GM04503 (cell line): ENCODE measurements at regions not wholly inside any gene's neighbourhood (a gene's known extent, or its start where the extent isn't known, plus 50 kb on each side); places are given as distances from the start of the nearest gene placed in this dataset.

Experiments
- DNase-seq: peaks from one replicate; pipeline ENCODE4 v3.0.0-alpha.2; 2012; ENCODE audit warnings: low read depth

DNA sequence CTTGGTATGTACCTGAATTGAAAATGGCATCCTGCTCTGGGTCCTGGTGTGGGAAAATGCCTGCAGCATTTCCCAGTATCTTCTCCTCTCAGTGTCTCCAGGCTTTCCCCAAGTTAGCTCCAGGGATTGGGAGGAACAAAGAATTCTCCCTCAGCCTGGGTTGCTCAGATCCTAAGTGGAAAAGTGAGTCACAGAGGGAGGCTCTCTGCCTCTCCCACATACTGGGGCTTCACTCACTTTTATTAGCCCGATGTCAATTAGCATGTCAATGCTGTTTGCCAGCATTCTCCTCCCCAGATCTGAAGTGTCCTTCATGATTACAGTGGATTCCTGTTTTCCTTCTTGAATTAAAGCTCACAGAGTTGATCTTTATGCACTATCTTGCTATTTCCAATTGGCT, 655.0 kb downstream of the EPHA3 start:
- DNase-seq: no peak

DNA sequence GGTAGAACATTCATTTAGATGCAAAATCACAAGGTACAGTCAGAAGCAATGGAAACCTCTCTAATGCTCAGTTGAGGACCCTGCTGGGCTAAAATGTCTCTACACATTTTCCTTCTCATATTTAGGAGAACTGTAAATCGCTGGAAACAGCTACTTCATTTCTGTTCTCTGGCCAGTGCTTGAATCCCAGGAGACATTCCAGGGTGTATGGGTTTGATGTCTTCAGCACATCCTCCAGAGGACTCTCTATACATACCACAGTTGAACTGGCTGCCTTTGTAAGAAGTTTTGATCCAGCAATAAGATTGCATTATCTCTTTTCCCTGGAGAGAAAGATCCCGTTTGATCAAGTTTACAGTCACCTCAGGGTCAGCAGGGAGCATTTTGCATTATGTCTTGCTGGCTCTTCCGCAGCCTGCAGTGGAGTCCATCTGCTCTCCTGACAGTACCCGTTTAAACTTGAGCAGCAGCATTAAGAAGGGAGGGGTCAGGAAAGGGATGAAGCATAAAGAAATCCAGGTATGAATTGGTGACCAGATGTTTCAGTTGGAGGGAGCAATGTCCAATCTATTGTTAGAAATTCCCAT, 676.0 kb downstream of the EPHA3 start:
- no peak for DNase-seq

DNA sequence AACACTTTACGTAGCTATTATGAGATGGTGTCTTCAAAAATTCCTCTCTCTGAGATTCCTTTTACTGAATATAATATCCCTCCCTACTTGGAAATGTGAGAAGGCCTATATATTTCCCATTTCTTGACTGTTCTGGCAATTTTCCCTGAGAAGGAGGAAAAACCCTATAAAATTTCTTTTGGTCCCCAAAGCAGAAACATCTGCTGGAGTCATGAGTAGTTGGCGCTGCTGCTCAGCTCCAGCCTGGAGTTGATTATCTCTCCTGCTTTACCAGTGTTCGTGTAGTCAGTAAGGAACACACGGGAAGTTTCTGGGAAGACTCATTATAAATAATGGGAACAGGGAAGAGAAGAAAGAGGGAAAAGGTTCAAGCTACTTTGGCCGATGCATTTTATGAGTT, 680.1 kb downstream of the EPHA3 start:
- no peak for DNase-seq

DNA sequence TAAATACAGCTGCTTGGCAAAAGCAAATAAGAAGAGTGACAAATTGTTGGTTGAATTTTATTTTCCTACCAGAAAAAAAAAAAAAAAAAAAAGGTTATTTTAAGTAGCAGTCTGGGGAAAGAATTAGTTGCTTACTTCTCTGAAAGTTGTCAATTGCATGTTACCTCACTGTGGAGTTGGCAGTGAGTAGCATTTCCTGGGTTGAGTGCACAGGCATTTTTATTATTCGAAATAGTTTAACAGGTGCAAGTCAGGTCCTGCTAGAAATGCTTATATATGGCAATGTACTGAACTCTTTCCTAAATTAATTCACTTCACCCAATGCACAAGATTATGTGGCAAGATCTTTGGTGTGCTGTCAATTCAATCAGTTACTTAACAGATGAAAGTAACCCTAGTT, 680.6 kb downstream of the EPHA3 start:
- no peak for DNase-seq

DNA sequence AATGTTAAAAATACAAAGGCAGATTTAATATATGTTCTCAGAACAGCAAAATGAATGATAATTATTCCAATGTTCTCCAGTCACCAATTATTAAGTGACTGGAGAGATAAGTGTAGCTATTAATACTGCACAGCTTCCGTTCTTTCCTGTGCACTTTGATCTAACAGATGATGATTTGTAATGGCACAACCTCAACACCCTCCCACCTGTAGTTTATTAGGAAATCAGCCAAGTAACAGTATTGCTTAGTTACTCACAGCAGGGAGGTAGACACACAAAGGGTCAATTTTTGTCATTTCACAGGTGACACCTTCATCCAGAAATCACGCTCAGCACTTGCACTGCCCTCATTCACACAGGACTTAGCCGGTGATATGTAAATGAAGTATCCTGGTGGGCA, 688.1 kb downstream of the EPHA3 start:
- DNase-seq: no peak

DNA sequence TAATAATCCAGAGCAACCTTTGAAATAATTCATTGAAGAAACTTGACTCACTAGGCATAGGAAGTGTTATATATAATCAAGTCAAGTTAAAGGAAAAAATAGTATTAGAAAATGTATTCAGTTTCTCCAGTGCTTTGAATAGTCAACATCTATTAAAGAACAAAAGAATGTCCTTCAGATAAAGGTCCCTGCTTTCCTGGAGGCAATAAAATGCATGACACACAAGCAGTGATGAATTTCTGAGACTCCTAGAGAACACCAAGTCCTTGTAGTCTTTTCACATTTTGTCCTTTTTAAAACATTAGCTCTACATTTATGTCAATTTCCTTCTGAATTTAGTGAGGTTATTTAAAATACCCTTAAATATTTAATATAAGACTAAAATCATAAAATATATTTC, 695.5 kb downstream of the EPHA3 start:
- DNase-seq: no peak

DNA sequence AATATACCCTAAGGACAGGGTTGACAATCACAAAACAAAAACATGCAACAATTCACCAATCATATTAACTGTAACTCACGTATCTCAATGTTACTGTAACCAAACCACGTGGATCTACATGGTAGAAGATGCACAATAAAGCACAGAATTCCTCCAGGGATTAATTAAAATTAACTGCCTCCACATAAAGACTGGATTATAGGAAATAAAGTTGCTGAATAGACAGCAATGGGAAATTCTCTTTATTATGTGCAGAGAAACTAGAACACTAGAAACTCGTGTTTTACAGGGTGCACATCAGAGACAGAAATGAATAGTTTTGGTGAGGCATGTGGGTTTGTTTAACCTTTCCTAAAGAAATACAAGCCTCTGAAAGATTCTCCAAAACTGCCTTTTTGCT, 696.3 kb downstream of the EPHA3 start:
- DNase-seq: no peak

DNA sequence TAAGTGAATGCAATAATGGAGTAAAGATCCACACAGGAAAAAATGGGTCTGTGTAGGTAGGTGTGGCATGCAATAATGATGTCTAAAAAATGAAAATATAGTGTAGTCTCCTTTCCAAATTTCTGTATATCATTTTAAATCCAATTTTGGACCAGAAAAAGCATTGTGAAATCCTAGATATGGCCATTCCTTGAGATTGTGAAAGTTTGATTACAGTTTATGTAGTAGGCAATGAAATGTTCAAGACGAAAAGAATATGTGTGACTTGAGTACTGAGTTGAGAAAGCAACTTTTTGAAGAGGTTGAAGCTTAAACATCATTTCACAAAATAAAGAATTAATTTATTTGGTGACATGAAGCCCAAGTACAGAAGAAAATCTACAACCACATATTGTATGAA, 698.7 kb downstream of the EPHA3 start:
- DNase-seq: no peak

DNA sequence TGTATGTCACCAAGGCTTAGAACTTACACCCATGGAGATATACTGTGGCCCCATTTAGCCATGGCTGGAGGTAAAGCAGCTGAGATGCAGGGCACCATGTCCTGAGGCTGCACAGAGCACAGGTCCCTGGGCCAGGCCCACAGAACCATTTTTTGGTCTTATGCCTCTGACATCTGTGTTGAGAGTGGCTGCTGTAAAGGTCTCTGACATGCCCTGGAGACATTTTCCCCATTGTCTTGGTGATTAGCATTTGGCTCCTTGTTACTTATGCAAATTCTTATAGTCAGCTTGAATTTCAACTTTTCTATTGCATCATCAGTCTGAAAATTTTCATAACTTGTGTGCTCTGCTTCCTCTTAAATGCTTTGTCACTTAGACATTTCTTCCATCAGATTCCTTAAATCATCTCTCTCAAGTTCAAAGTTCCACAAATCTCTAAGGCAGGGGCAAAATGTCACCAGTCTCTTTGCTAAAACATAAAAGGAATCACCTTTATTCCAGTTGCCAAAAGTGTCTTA, 701.3 kb downstream of the EPHA3 start:
- no peak for DNase-seq

DNA sequence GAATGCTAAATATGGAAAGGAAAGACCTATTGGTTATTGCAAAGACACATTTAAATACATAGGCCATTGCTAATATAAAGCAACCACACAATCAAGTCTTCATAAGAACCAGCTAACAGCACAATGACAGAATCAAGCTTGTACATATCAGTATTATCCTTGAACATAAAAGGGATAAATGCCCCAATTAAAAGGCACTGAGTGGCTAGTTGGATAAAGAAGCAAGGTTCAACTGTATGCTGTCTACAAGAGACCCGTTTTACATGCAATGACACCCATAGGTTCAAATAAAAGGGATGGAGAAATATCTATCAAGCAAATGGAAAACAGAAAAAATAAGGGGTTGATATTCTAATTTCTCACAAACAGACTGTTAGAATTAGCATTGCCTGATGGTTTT, 706.1 kb downstream of the EPHA3 start:
- no peak for DNase-seq

DNA sequence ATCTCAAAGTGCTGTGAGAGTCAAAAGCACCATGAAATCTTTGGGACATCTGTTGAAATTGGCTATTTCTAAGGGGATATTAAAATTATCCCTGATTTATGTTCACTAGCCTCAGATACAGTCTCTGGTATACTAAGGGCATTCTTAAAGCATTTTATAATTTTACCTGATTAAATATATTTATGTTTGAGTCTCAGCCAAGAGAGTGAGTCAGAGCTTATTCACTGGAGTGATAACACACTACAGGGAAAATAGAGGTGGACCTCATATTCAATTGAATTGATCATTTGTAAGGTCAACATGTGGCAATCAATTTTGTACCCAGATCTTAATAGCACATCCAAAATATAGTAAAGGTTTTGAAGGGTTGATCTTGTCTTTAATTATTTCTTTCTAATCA, 733.6 kb downstream of the EPHA3 start:
- no peak for DNase-seq

DNA sequence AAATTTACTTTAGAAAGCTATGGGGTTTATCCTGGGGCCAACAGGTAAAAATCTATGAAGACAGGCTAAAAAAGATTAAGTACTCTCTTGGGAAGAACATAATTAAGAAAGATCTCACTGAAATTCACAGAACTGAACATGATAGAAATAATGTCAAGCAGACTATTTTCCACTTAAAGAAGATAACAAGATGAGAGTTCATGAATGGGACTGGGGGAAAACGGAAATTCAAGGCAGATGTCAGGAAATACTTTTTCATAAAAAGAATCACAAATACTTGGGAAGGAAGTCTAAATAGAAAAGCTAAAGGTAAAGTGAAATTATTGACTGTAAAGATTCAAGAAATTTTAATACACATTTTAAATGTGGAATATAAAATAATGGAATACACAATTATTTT, 737.6 kb downstream of the EPHA3 start:
- DNase-seq: no peak

DNA sequence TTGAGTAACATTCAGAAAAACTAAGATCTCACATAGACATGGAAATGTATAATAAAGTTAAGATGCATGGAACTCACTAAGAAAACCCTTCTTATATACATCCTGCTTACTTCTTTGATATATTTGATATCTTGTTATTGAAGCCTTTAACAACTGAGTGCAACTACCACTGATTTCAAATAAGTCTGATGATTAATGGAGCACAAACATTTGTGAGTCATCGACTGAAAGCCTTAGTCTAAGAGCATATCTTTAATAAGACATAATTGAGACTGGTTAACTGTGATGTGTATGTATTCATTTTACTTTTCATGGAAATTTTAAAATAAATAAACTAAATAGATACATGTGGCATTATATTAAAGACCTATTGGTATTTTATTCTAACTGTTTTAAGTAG, 740.5 kb downstream of the EPHA3 start:
- DNase-seq: no peak

DNA sequence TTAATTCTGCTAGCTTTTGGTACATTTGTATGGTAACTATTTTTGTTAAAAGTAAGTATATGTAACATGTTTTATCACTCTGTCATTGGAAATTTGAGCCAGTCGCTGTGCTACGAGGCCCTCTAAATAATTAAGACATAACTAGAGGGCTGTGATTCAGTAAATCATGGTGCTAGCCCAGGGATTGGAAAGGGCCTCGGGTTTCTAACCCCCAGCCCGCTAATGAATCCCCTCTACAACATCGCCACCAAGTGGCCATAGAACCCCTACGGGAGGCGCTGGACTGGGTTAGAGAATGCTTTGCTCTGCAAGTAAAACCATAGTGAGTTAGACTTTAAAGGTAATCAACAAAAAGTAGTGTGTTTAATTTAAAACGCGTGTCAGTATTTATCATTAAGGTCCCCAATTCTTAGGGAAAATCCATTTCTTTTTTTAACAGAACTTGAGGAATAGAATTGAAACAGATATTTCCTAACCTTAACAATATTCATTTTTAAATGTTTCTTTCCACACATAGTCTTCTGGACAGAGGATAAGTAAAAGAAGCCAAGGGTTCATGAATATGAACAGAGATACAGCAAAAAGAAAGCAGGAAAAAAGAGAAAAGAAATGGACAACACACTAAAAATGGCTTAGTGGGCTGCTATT, 744.7 kb downstream of the EPHA3 start:
- no peak for DNase-seq

DNA sequence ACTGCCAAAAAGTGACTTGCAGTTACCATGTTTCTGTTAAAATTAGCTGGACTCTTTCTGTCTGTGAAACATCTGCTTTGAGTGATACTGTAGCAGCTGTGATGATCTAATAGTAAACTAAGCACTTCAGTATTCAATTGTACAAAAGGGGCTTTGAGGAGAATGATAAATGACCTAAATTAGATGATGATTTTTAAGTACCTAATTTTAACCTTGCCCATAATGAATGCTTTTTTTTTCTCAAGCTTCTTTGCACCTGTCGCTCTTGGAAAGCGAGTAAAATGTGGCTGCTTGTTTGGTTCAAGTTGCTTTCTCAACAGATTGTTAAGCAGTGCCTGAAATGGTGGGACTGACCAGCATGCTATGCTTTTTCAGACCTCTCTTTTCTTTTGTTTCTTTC, 752.3 kb downstream of the EPHA3 start:
- DNase-seq: no peak

DNA sequence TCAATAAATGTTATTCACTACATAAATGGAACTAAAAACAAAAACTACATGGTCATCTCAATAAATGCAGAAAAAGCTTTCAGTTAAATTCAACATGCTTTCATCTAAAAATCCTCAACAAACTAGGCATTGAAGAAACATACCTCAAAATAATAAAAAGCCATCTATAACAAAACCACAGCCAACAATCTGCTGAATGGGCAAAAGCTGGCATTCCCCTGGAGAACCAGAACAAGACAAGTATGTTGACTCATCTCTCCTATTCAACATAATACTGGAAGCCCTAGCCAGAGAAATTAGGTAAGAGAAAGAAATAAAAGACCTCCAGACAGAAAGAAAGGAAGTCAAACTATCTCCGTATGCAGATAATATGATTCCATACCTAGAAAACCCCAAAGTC, 759.9 kb downstream of the EPHA3 start:
- DNase-seq: no peak

DNA sequence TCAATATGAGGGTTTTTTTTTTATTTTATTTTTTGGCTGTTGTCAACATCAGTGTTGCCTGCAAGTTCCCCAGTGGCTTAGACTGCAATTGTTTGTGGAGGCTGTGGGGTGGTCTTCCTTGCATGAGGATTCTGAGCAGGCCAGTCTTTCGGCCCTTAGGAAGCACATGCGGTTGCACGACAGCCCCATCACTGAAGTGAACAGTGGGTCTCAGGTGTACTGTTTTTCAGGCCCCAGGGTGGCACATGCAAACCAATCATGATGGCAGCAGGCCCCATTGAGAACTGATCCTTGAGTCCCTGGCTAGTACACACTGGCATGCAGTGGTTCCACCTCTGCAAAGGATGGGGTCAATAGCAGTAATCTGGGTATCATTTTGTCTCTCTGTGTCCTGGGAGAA, 768.7 kb downstream of the EPHA3 start:
- no peak for DNase-seq

DNA sequence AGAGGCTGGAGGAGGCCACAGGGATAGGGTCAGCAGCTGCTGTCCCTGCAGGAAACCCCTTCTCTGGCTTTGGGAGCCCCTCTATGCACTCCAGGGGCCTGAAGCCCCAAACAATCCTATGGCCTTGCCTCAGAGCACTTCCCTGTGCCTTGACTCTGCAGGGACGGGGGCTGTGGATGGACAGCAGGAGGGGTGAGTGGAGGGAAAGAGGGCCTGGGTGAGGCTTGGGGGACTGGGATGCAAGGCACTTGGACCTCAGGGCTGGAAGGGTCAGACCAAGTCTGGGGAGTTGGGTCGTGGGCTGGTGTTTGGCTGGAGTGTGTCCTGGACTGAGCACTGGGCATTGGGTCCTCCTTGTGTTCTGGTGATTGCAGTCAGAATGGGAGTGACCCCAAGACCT, 769.8 kb downstream of the EPHA3 start:
- no peak for DNase-seq

DNA sequence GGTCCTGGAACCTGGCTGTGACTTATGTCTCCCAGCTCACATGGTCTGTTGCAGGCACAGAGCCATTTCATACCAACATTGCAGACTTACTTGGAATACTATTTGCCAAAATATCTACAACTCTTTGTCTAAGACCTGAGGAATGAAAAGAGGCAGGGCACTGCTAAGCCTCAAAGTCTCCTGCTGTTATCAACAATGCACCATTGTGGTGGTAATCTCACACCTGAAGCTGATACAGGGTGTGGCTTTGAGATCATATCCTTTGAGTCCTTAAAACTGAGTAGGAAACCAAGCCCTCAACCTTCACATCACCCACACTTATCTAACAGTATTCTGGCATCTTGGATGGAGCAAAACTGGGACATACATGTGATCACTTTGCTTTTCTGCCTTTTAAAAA, 782.0 kb downstream of the EPHA3 start:
- no peak for DNase-seq

DNA sequence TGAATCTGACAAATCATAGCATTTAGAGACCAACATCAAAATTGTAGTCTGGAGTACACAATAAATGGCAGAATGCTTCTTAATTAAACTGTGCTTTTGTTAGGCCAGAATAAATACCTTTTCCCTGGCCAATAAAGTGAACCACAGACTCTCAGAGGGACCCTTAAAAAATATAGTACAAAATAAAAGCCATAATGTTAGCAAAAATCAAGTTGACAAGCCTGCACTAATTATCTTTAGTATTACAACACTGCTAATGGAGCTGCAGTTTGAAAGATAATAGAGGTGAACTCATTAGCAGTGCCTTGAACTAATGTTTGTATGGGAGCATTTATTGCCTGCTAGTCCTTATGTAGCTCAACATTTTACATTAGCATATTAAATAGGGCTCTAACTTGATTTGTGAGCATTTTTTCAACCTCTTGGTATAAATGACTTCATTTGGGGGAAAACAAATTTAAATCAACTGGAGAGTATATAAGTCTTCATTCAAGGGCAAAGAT, 801.3 kb downstream of the EPHA3 start:
- DNase-seq: no peak

DNA sequence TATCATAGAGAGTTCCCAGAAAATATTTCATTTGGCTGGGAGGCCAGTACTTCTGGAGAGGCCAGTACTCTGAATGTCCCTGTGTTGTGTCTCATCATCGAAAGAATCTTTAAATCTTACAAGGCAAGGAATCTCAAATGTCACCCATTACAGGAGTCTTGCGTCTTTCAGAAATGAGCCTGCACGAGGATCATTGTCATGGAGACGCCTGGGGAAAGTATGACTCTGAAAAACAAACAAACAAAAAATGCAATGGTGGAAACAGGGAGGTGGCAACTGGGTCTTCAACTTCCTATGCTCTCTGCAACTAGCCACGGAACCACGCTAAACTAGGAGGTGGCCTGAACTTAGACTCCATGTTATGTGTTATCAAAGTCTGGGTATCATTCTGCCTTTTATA, 804.6 kb downstream of the EPHA3 start:
- no peak for DNase-seq

DNA sequence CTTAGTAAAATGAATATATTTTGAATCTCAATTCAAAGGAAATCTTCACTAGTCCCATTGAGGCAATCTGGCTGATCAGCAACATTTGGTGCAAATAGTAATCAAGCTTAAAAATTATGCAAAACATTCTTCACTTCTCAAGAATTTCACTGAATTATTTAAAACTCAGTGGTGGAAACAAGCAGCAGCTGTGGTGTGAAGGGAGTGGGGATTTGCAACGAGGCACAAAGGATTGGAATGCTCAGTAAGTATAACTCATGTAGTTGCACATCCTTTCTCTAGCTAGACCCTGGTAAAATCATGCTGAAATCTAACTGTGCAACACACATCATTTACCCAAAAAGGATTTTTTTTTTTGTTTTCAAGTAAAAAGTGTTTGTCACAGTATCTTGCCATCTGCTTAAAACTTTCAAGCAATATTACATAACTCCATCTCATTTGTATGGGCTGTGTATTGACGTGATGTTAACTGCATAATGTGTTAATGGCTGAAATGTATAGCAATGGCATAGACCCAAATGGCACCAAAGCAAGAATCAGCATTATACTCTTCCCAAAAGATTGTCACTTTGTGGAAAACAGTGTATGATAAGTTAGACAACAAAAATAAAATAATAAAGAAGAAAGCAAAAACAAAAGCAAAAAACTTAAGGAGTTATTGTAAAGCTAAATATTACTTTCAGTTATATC, 816.6 kb downstream of the EPHA3 start:
- DNase-seq: no peak

DNA sequence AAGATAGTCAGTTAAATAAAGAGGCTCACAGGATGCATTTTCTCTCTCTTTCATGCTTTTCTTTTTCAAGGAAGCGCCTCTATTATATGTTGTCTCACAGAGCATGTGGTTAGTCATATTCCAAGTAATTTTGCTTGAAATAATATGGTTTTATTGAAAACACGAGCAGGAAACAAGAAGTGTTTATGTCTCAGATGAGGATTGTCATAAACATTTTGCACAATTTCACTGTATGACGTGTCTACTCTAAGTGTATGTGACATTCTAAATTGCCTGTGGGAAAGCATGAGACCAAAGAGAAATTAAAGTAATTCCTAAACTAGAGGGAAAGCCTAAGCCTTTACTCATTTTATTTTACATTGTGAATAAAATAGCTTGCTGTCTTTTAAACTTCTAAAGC, 818.6 kb downstream of the EPHA3 start:
- no peak for DNase-seq

DNA sequence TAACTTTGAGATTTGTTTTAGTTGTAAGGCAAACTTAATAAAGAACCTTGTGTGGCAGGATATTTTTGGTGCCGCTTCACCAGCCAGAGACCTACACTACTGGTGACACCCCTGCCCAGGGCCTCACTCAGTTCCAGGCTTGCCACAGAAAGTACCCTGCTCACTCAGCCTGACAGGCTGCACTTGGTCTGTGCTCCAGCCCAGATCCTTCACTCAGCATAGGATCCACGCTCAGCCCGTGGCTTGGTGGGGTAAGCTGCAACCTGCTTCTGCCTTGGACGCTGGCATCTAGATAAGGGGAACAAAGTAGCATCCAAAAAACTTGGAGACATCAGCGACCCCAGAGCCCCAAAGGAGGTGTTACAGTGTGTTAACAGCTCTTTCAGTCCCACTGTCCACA, 825.5 kb downstream of the EPHA3 start:
- DNase-seq: no peak
